Fibroblast of lung (primary cell): ENCODE measurements at regions not wholly inside any gene's neighbourhood (a gene's known extent, or its start where the extent isn't known, plus 50 kb on each side); places are given as distances from the start of the nearest gene placed in this dataset.

Source experiments
- DNase-seq, 2 donors: peaks; one replicate each; pipeline versions ENCODE4 v3.0.0 to v3.0.0-alpha.2; 2010; ENCODE audit warnings: low read depth in 2 of 2
- H2AFZ ChIP-seq: 2 replicates; pipeline ENCODE4 v1.5.1; 2012; ENCODE audit warnings: low read length, control low read depth, inconsistent platforms
- H3K27ac ChIP-seq: 2 replicates; pipeline ENCODE4 v1.5.1; 2011; ENCODE audit warnings: low read length, control low read depth; ENCODE audit not compliant: insufficient read depth
- H3K27me3 ChIP-seq: 2 replicates; pipeline ENCODE4 v1.5.1; 2011; ENCODE audit warnings: mild to moderate bottlenecking, low read length; ENCODE audit not compliant: control insufficient read depth, insufficient read depth
- H3K36me3 ChIP-seq: 2 replicates; pipeline ENCODE4 v1.5.1; 2011; ENCODE audit warnings: low read length; ENCODE audit not compliant: control insufficient read depth, insufficient read depth
- H3K4me1 ChIP-seq: 2 replicates; pipeline ENCODE4 v1.5.1; 2011; ENCODE audit warnings: low read length; ENCODE audit not compliant: control insufficient read depth, insufficient read depth; ENCODE audit errors: extremely low read depth
- H3K4me2 ChIP-seq: 2 replicates; pipeline ENCODE4 v1.5.1; 2011; ENCODE audit warnings: low read length, control low read depth; ENCODE audit not compliant: insufficient read depth; ENCODE audit errors: extremely low read depth
- H3K4me3 ChIP-seq, 4 experiments: fragments of 200-600 bp in 1 of 4; sonication (generic) in 1 of 4; replicated peaks in 1 of 4; 2 replicates each; pipeline ENCODE4 v1.5.1; 2011 to 2016; ENCODE audit warnings: low read length in 4 of 4, low read depth in 3 of 4, mild to moderate bottlenecking in 3 of 4, control low read depth in 2 of 4, inconsistent platforms in 1 of 4, mixed read lengths in 1 of 4; ENCODE audit not compliant: insufficient read depth in 1 of 4; ENCODE audit errors: control extremely low read depth in 1 of 4
- H3K79me2 ChIP-seq: 2 replicates; pipeline ENCODE4 v1.5.1; 2012; ENCODE audit warnings: mild to moderate bottlenecking, low read length, inconsistent platforms; ENCODE audit not compliant: control insufficient read depth, insufficient read depth
- H3K9ac ChIP-seq: 2 replicates; pipeline ENCODE4 v1.5.1; 2011; ENCODE audit warnings: mild to moderate bottlenecking, low read length, control low read depth; ENCODE audit not compliant: insufficient read depth
- H3K9me3 ChIP-seq: 2 replicates; pipeline ENCODE4 v1.5.1; 2012; ENCODE audit warnings: low read depth, low read length; ENCODE audit not compliant: control insufficient read depth, insufficient read depth
- H4K20me1 ChIP-seq: 2 replicates; pipeline ENCODE4 v1.5.1; 2011; ENCODE audit warnings: low read length; ENCODE audit not compliant: control insufficient read depth, insufficient read depth; ENCODE audit errors: extremely low read depth
- EZH2 ChIP-seq: IDR thresholded peaks from 2 replicates; pipeline ENCODE4 v1.5.1; 2012; ENCODE audit warnings: low read length, control low read depth, mild to moderate bottlenecking; ENCODE audit errors: missing control alignments
- TF ChIP-seq, protein P1 (sequence below), 2 donors: IDR thresholded peaks in 1 of 2; conservative IDR thresholded peaks in 1 of 2; 1 replicate in 1 of 2; 2 replicates in 1 of 2; pipeline ENCODE4 v1.5.1; 2011 to 2012; ENCODE audit warnings: low read length in 2 of 2, control low read depth in 1 of 2, inconsistent platforms in 1 of 2, low read depth in 1 of 2, mild to moderate bottlenecking in 1 of 2

GRCh38 chr12:102573237-102573636 lies 92.9 kb upstream of the IGF1 start:
- Histone ChIP-seq H3K36me3 (no peaks in the 10 kb centered on the region), H3K9me3 (no peaks in the 10 kb centered on the region), H3K27me3 (no peaks in the 10 kb centered on the region), H3K27ac (no peak overlapping the region), H3K4me3 (no peak overlapping the region), H3K79me2 (no peaks in the 10 kb centered on the region), H3K9ac (no peak overlapping the region), H4K20me1 (no peaks in the 10 kb centered on the region), H3K4me1 (no peaks in the 10 kb centered on the region), H3K4me2 (no peak overlapping the region), H2AFZ (no peak overlapping the region)
- TF ChIP-seq, protein P1, sequence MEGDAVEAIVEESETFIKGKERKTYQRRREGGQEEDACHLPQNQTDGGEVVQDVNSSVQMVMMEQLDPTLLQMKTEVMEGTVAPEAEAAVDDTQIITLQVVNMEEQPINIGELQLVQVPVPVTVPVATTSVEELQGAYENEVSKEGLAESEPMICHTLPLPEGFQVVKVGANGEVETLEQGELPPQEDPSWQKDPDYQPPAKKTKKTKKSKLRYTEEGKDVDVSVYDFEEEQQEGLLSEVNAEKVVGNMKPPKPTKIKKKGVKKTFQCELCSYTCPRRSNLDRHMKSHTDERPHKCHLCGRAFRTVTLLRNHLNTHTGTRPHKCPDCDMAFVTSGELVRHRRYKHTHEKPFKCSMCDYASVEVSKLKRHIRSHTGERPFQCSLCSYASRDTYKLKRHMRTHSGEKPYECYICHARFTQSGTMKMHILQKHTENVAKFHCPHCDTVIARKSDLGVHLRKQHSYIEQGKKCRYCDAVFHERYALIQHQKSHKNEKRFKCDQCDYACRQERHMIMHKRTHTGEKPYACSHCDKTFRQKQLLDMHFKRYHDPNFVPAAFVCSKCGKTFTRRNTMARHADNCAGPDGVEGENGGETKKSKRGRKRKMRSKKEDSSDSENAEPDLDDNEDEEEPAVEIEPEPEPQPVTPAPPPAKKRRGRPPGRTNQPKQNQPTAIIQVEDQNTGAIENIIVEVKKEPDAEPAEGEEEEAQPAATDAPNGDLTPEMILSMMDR (conservative IDR thresholded peaks at IDR 0.05 in 1 of 2, IDR thresholded peaks at IDR 0.05 in 1 of 2; ENCODE audit: low read depth in 1 of 2, low read length in 2 of 2) = no peak
- TF ChIP-seq EZH2 = no peak
- DNase-seq = peak in 1 of 2 donors; percentile 21

- H2AFZ ChIP-seq = no peak overlapping the region
Observed at GRCh38 chr12:102571889-102572288, 91.5 kb upstream of the IGF1 start.

GRCh38 chr12:102570256-102570655 lies 89.9 kb upstream of the IGF1 start:
- DNase-seq = no peak
- Histone ChIP-seq H3K36me3 (no peaks in the 10 kb centered on the region), H2AFZ (no peak overlapping the region), H4K20me1 (no peaks in the 10 kb centered on the region), H3K4me1 (peaks cover 6% of the 10 kb centered on the region), H3K4me2 (no peak overlapping the region), H3K27me3 (no peaks in the 10 kb centered on the region), H3K27ac (no peak overlapping the region), H3K9me3 (no peaks in the 10 kb centered on the region), H3K4me3 (no peak overlapping the region), H3K9ac (no peak overlapping the region), H3K79me2 (no peaks in the 10 kb centered on the region)
- TF ChIP-seq EZH2 = no peak
- TF ChIP-seq, protein P1 (conservative IDR thresholded peaks at IDR 0.05 in 1 of 2, IDR thresholded peaks at IDR 0.05 in 1 of 2; ENCODE audit: low read depth in 1 of 2, low read length in 2 of 2) = no peak

More at GRCh38 chr12:102571889-102572288, 91.5 kb upstream of the IGF1 start:
- Histone ChIP-seq H3K27ac (no peak overlapping the region), H3K27me3 (no peaks in the 10 kb centered on the region), H3K36me3 (no peaks in the 10 kb centered on the region), H4K20me1 (no peaks in the 10 kb centered on the region), H3K79me2 (no peaks in the 10 kb centered on the region), H3K4me2 (no peak overlapping the region), H3K4me3 (no peak overlapping the region), H3K9ac (no peak overlapping the region), H3K4me1 (peaks cover 6% of the 10 kb centered on the region), H3K9me3 (no peaks in the 10 kb centered on the region)
- TF ChIP-seq, protein P1 (conservative IDR thresholded peaks at IDR 0.05 in 1 of 2, IDR thresholded peaks at IDR 0.05 in 1 of 2; ENCODE audit: low read depth in 1 of 2, low read length in 2 of 2) = no peak
- no peak for TF ChIP-seq EZH2
- no peak for DNase-seq
